ENCODE measurements at regions not wholly inside any gene's neighbourhood (a gene's known extent, or its start where the extent isn't known, plus 50 kb on each side); places are given as distances from the start of the nearest gene placed in this dataset.

- DNase-seq (ENCODE audit: low spot score) = no peak
- intact Hi-C loops (cut with DNase I) = loop anchor here (5.0 kb wide), 1 partner anchor 48 kb away; no protein-coding TSS in a partner anchor
Measured at GRCh38 chr10:31754803-31755624, 173.6 kb downstream of the ARHGAP12 start.

DNA sequence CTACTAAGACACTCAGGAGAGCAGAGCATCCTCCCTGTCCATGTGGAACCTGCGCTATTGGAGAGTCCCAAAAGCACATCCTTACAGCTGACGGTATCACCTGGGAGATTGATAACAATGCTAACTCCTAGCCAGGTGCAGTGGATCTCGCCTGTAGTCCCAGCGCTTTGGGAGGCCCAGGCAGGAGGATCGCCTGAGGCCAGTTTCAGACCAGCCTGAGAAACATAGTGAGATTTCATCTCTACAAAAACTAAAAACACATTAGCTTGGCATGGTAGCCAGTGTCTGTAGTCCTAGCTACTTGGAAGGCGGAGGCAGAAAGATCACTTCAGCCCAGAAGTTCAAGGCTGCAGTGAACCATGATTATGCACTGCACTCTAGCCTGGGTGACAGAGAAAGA, 174.9 kb downstream of the ARHGAP12 start:
- intact Hi-C loops (cut with DNase I) = no loop called here
- DNase-seq (ENCODE audit: low spot score) = no peak

- intact Hi-C loops (cut with DNase I) = no loop called here
- no peak for DNase-seq (ENCODE audit: low spot score)
Measured at GRCh38 chr10:31752170-31752569, 176.5 kb downstream of the ARHGAP12 start.

DNA sequence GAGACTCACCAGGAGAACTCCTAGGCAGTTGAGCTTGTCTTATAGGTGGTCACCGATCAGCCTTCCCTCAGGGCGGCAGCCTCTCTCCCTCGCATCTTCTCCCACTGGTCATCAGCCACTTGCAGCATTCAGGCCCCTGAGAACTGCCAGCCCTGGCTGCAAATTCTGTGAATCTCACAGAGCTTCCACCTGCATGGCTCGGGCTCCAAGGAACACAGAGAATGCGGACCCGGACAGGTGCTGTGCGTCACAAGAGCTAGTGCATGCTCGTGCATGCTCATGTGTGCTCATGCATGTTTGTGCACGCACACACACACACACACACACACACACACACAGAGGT, 176.9 kb downstream of the ARHGAP12 start:
- DNase-seq (ENCODE audit: low spot score) = no peak
- intact Hi-C loops (cut with DNase I) = no loop called here

- DNase-seq (ENCODE audit: low spot score) = no peak
- intact Hi-C loops (cut with DNase I) = no loop called here
Measured at GRCh38 chr10:31751051-31751737, 177.4 kb downstream of the ARHGAP12 start.

GRCh38 chr10:31749981-31750840, 178.4 kb downstream of the ARHGAP12 start:
- intact Hi-C loops (cut with DNase I) = no loop called here
- DNase-seq (ENCODE audit: low spot score) = no peak

DNA sequence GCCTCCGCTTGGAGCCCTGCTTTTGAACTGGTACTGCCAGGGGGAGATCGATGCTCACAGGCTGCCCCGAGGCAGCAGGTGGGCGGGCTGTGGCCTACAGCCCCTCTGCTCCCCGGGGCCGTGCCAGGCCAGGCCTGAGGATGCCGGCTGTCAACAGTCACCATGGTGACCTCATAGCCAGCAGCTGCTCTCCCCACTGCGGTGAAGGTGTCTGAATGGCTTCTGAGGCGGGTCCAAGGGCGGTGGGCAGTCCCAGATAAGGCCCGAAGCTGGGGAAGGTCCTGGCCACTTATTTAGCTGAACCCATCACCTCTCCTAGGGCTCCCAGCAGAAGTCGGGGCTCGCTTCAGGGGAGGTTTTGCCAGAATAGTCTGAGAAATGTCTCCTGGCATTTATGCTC, 179.3 kb downstream of the ARHGAP12 start:
- DNase-seq (ENCODE audit: low spot score) = no peak
- intact Hi-C loops (cut with DNase I) = no loop called here

- intact Hi-C loops (cut with DNase I) = no loop called here
- no peak for DNase-seq (ENCODE audit: low spot score)
Measured at GRCh38 chr10:31745612-31746376, 182.8 kb downstream of the ARHGAP12 start.

DNA sequence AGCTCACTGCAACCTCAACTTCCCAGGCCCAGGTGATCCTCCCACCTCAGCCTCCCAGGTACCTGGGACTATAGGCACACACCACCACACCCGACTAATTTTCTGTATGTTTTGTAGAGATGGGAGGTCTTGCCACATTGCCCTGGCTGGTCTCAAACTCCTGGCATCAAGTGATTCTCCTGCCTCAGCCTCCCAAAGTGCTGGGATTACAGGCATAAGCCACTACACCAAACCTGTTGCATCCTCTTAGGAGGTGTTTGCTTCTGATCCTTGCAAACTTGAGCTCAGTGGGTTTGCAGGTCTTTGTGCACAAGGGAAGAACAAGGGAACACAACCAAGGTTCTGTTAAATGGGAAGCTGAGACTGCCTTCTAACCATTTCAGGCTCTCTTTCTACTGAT, 184.6 kb downstream of the ARHGAP12 start:
- DNase-seq (ENCODE audit: low spot score) = no peak
- intact Hi-C loops (cut with DNase I) = no loop called here

DNA sequence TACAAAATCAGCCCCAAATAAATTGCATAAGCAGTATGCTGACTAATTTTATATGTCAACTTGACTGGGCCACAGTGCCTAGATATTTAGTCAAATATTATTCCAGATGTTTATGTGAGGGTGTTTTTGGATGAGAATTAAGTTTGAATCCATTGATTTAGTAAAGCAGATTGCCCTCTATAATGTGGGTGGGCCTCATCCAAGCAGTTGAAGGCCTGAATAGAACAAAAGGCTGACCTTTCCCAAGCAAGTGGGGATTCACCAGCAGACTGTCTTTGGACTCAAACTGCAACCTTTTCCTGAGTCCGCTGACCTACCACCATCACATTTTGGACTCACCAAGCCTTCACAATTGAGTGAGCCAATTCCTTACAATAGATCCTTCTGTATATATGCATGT, 186.4 kb downstream of the ARHGAP12 start:
- DNase-seq (ENCODE audit: low spot score) = no peak
- intact Hi-C loops (cut with DNase I) = no loop called here

GRCh38 chr10:31741473-31741872, 187.2 kb downstream of the ARHGAP12 start:
- intact Hi-C loops (cut with DNase I) = no loop called here

DNA sequence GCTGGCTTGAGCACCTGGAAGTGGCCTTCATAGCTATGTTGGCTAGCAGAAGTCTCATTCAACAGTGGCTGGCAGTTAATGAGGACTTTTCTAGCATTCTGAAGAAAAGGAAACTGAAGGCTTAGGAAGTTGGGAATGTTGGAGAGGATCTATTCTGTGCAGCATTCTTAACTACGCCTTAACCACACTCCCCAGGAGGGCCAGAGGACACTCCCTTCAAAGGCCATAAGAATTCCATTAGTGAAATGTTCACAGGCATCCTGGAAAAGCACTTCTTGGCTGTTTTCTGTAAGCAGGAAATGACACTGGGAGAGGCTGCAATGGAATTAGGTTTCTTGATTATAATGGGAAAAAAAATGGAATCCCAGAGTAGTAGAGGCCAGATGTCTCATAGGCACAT, 188.9 kb downstream of the ARHGAP12 start:
- intact Hi-C loops (cut with DNase I) = no loop called here
- no peak for DNase-seq (ENCODE audit: low spot score)

More at GRCh38 chr10:31741473-31741872, 187.2 kb downstream of the ARHGAP12 start:
- DNase-seq (ENCODE audit: low spot score) = no peak

DNA sequence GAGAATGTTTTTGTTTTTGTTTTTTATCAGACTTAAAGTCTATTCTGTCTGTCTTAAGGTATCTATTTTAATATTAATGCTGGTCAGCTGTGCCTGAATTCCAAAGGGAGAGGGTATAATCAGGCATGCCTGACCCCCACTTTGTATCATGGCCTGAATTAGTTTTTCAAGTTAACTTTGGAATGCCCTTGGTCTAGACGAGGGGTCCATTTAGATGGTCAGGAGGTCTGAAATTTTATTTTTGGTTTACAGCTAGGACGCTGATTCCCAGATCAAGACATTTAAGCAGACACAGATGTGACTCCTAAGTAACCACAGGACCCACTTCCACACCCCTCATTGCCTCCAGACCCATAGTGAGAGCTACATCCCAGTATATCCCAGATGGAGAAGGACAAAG, 189.5 kb downstream of the ARHGAP12 start:
- intact Hi-C loops (cut with DNase I) = no loop called here
- DNase-seq (ENCODE audit: low spot score) = no peak

DNA sequence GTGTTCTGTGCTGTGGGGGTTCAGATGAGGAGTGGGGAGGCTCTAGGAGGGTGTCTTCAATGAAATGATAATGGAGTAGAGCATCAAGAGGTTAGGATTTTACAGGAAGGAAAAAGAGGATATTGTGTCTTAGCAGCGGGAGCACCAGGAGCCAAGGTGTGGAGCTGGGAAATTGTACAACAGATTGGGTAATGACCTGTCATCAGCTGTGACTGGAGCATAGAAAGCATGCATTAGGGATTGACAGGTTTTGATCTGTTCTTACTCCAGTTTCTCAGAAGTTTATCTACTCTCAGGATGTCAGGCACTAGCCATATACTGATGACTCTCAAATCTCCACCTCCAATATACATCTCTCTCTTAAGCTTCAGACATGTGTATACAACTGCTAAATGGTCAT, 196.9 kb downstream of the ARHGAP12 start:
- no peak for DNase-seq (ENCODE audit: low spot score)
- intact Hi-C loops (cut with DNase I) = no loop called here

DNA sequence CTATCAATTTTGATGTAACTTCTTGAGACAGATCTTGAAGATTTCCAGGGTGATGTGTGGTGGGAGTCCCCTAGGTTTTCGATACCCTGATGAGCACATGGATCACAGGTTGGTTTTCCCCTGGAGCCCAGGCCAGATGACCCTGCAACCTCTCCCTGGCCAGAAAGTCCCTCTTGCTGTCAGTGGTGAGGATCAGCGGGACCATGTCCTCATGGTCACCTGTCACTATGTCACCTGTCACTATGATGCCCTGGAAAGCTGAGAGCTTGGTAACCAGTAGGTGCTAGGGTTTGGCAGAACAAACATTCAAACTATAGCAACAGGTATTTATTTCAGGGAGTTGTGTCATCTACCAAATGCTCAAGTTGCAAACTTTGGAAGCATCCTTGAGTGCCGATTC, 197.9 kb downstream of the ARHGAP12 start:
- intact Hi-C loops (cut with DNase I) = no loop called here
- DNase-seq (ENCODE audit: low spot score) = no peak

DNA sequence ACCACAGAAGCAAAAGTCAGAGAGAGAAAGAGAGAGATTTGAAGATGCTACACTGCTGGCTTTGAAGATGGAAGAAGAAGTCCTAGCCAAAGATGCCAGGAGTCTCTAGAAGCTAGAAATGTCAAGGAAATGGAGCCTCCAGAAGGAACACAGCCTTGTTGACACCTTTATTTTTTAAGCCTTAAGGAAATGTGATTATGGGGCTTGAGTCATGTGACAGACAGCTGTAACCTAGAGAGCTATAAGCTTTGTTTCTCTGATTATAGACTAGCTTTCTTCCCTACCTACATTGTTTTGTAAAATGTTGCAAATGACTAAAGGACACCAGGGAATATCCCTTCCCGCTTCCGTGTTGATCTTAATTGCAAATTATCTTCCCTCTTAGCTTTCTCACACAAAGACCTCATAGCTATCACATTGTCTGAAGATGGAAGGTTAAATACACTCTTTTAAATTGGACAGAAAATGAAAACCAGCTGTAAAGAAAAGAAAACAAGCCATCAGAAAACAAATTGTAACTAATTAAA, 199.9 kb downstream of the ARHGAP12 start:
- no peak for DNase-seq (ENCODE audit: low spot score)
- intact Hi-C loops (cut with DNase I) = no loop called here

GRCh38 chr10:31725436-31725835, 203.2 kb downstream of the ARHGAP12 start:
- DNase-seq (ENCODE audit: low spot score) = no peak
- intact Hi-C loops (cut with DNase I) = no loop called here

DNA sequence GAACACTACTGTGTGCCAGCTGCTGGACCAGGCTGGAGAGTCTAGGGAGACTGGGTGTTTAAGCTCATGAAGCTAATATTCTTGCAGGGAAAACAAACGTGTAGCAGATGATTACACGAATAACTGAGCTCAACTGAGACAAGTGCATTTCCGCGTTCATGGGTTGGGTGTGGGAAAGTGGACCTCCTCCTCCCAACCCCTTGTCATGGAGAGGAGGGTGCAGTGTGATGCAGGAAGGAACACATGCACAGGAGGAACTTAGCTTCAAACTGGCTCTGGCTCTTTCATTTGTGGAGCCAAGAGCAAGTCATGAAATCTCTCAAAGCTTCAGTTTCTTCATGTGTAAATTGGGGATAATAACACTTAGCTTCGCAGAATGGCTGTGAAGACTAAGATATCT, 204.3 kb downstream of the ARHGAP12 start:
- intact Hi-C loops (cut with DNase I) = no loop called here
- DNase-seq (ENCODE audit: low spot score) = no peak

DNA sequence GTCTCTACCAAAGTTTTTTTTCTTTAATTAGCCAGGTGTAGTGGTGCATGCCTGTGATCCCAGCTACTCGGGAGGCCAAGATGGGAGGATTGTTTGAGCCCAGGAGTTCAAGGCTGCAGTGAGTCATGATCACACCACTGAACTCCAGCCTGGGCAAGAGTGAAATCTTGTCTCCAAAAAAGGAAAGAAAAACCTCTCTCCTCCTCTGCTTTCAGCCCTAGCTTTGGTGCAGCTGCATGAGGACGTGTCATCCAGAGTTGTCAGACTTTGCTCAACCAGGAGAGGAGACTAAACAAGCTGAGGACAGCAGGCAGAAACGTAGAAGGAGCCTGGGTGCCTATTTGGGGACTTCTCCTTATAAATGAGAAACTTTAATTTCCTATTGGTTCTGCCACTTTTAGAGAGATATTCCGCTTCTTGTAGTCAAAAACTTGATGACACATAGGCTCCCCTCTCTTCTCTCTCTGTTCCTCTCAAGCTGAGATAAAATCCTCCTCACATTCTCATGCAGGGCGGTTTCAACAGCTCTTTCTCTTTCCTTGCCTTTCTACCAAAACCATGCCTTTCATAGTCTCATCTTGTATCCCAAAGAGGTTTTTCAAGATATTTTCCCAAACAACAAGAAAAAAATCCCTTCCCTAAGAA, 205.4 kb downstream of the ARHGAP12 start:
- intact Hi-C loops (cut with DNase I) = no loop called here
- no peak for DNase-seq (ENCODE audit: low spot score)

Data from cardiac septum (tissue), 1 donor.